WTC11 (cell line): ENCODE measurements at regions not wholly inside any gene's neighbourhood (a gene's known extent, or its start where the extent isn't known, plus 50 kb on each side); places are given as distances from the start of the nearest gene placed in this dataset.

Source experiments
- ATF3 ChIP-seq: sonication (generic); formaldehyde crosslinking; conservative IDR thresholded peaks from 2 replicates; pipeline ENCODE4 v1.8.1; 2022; ENCODE audit warnings: mild to moderate bottlenecking, missing genetic modification reagents
- CTCF ChIP-seq: fragments of 200-600 bp; IDR thresholded peaks from 2 replicates; pipeline ENCODE4 v1.8.0; 2022; ENCODE audit warnings: antibody characterized with exemption
- ELF4 ChIP-seq: sonication (generic); formaldehyde crosslinking; IDR thresholded peaks from 2 replicates; pipeline ENCODE4 v1.8.1; 2022; ENCODE audit warnings: low read depth, mild to moderate bottlenecking, moderate library complexity, missing genetic modification reagents
- ETV6 ChIP-seq: sonication (generic); formaldehyde crosslinking; IDR thresholded peaks from 2 replicates; pipeline ENCODE4 v1.8.1; 2022; ENCODE audit warnings: mild to moderate bottlenecking, missing genetic modification reagents
- FOXJ3 ChIP-seq: sonication (generic); formaldehyde crosslinking; IDR thresholded peaks from 2 replicates; pipeline ENCODE4 v1.9.0; 2021; ENCODE audit warnings: missing genetic modification reagents, mild to moderate bottlenecking, borderline replicate concordance
- GABPB1 ChIP-seq: sonication (generic); formaldehyde crosslinking; IDR thresholded peaks from 2 replicates; pipeline ENCODE4 v1.8.1; 2023; ENCODE audit warnings: mild to moderate bottlenecking, missing genetic modification reagents
- NFYB ChIP-seq: sonication (generic); formaldehyde crosslinking; conservative IDR thresholded peaks from 2 replicates; pipeline ENCODE4 v1.8.0; 2022; ENCODE audit warnings: low read depth, missing genetic modification reagents
- NR1H2 ChIP-seq: sonication (generic); formaldehyde crosslinking; IDR thresholded peaks from 2 replicates; pipeline ENCODE4 v1.9.0; 2021; ENCODE audit warnings: mild to moderate bottlenecking, moderate library complexity, missing genetic modification reagents
- NR2C2 ChIP-seq: sonication (generic); formaldehyde crosslinking; IDR thresholded peaks from 2 replicates; pipeline ENCODE4 v1.8.0; 2022; ENCODE audit warnings: mild to moderate bottlenecking, missing genetic modification reagents
- ZBTB21 ChIP-seq: sonication (generic); formaldehyde crosslinking; IDR thresholded peaks from 2 replicates; pipeline ENCODE4 v1.8.1; 2023; ENCODE audit warnings: mild to moderate bottlenecking, missing genetic modification reagents, borderline replicate concordance
- TF ChIP-seq, protein P1 (sequence below): sonication (generic); formaldehyde crosslinking; conservative IDR thresholded peaks from 2 replicates; pipeline ENCODE4 v1.8.1; 2023; ENCODE audit warnings: mild to moderate bottlenecking, low read depth, missing genetic modification reagents, moderate library complexity
- TF ChIP-seq, protein P2 (sequence below): sonication (generic); formaldehyde crosslinking; IDR thresholded peaks from 2 replicates; pipeline ENCODE4 v1.8.1; 2022; ENCODE audit warnings: low read depth, missing genetic modification reagents, borderline replicate concordance
- TF ChIP-seq, protein P3 (sequence below): fragments of 250-450 bp; sonication (Bioruptor Pico); IDR thresholded peaks from 2 replicates; pipeline ENCODE4 v1.9.0; 2021; ENCODE audit warnings: moderate library complexity, mild to moderate bottlenecking, inconsistent platforms, borderline replicate concordance
- TF ChIP-seq, protein P4 (sequence below): sonication (generic); formaldehyde crosslinking; IDR thresholded peaks from 2 replicates; pipeline ENCODE4 v1.8.0; 2023; ENCODE audit warnings: mild to moderate bottlenecking, missing genetic modification reagents

GRCh38 chr4:44046491-44046890 lies 402.1 kb downstream of the KCTD8 start:
- TF ChIP-seq CTCF (no peak), ZBTB21 (no peak), NR2C2 (CRISPR knock-in tag) (no peak), ELF4 (CRISPR knock-in tag) (no peak), FOXJ3 (CRISPR knock-in tag) (no peak), ATF3 (no peak), NFYB (CRISPR knock-in tag) (no peak), ETV6 (CRISPR knock-in tag) (no peak), NR1H2 (CRISPR knock-in tag) (no peak), GABPB1 (CRISPR knock-in tag) (no peak)
- TF ChIP-seq, protein P1, sequence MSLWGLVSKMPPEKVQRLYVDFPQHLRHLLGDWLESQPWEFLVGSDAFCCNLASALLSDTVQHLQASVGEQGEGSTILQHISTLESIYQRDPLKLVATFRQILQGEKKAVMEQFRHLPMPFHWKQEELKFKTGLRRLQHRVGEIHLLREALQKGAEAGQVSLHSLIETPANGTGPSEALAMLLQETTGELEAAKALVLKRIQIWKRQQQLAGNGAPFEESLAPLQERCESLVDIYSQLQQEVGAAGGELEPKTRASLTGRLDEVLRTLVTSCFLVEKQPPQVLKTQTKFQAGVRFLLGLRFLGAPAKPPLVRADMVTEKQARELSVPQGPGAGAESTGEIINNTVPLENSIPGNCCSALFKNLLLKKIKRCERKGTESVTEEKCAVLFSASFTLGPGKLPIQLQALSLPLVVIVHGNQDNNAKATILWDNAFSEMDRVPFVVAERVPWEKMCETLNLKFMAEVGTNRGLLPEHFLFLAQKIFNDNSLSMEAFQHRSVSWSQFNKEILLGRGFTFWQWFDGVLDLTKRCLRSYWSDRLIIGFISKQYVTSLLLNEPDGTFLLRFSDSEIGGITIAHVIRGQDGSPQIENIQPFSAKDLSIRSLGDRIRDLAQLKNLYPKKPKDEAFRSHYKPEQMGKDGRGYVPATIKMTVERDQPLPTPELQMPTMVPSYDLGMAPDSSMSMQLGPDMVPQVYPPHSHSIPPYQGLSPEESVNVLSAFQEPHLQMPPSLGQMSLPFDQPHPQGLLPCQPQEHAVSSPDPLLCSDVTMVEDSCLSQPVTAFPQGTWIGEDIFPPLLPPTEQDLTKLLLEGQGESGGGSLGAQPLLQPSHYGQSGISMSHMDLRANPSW (CRISPR knock-in tag): no peak
- TF ChIP-seq, protein P2, sequence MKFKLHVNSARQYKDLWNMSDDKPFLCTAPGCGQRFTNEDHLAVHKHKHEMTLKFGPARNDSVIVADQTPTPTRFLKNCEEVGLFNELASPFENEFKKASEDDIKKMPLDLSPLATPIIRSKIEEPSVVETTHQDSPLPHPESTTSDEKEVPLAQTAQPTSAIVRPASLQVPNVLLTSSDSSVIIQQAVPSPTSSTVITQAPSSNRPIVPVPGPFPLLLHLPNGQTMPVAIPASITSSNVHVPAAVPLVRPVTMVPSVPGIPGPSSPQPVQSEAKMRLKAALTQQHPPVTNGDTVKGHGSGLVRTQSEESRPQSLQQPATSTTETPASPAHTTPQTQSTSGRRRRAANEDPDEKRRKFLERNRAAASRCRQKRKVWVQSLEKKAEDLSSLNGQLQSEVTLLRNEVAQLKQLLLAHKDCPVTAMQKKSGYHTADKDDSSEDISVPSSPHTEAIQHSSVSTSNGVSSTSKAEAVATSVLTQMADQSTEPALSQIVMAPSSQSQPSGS: no peak
- TF ChIP-seq, protein P3, sequence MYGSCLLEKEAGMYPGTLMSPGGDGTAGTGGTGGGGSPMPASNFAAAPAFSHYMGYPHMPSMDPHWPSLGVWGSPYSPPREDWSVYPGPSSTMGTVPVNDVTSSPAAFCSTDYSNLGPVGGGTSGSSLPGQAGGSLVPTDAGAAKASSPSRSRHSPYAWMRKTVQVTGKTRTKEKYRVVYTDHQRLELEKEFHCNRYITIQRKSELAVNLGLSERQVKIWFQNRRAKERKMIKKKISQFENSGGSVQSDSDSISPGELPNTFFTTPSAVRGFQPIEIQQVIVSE (CRISPR knock-in tag): no peak
- TF ChIP-seq, protein P4, sequence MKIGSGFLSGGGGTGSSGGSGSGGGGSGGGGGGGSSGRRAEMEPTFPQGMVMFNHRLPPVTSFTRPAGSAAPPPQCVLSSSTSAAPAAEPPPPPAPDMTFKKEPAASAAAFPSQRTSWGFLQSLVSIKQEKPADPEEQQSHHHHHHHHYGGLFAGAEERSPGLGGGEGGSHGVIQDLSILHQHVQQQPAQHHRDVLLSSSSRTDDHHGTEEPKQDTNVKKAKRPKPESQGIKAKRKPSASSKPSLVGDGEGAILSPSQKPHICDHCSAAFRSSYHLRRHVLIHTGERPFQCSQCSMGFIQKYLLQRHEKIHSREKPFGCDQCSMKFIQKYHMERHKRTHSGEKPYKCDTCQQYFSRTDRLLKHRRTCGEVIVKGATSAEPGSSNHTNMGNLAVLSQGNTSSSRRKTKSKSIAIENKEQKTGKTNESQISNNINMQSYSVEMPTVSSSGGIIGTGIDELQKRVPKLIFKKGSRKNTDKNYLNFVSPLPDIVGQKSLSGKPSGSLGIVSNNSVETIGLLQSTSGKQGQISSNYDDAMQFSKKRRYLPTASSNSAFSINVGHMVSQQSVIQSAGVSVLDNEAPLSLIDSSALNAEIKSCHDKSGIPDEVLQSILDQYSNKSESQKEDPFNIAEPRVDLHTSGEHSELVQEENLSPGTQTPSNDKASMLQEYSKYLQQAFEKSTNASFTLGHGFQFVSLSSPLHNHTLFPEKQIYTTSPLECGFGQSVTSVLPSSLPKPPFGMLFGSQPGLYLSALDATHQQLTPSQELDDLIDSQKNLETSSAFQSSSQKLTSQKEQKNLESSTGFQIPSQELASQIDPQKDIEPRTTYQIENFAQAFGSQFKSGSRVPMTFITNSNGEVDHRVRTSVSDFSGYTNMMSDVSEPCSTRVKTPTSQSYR (CRISPR knock-in tag): no peak
